ENCODE measurements at regions not wholly inside any gene's neighbourhood (a gene's known extent, or its start where the extent isn't known, plus 50 kb on each side); places are given as distances from the start of the nearest gene placed in this dataset.

DNA sequence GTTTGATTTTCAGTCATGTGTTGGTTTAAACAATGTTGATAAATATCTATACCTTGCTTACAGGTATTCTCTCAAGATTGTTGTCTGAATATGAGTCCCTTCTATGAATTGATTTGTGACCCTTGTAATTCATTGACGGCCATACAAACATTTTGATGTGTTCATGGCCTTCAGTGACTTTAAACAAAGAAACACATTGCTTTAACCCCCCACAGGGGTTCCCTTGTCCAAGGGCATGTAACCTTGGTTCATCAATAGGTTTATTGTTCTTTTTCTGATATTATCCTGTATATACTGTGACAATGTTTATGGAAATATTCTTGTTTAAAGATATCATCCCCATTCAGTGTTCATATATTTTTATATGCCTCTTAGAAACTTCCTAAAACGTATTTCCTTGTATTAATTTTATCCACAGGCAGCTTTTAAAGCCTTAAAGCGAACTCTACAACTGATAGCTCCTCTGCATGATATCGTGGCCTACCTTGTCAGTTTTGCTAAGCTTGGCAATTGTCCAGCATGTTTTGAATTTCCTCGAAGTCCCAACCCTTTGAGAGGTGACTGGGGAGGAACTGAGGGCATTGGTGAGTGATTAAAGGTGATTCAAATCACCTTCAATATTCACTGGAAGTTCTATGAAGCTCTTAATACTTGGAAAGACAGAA, 87.0 kb downstream of the CD164 start:
- intact Hi-C loops (cut with micrococcal nuclease): loop anchor here (5.0 kb wide), 3 partner anchors 42 to 108 kb away; no protein-coding TSS in a partner anchor
- H4K20me1 ChIP-seq (ENCODE audit: low read length): no peaks in the 10 kb centered on the region
- H3K9me3 ChIP-seq (ENCODE audit: low read length): no peaks in the 10 kb centered on the region
- CTCF ChIA-PET: no interaction called here
- peaks cover 39% of the 10 kb centered on the region for H3K4me1 ChIP-seq (ENCODE audit: insufficient read depth, low read length)
- H3K4me3 ChIP-seq (ENCODE audit: low read length): no peak overlapping the region
- no peak overlapping the region for H3K4me2 ChIP-seq (ENCODE audit: low read length)
- DNase-seq (no peak), ATAC-seq (no peak)
- H2AFZ ChIP-seq (ENCODE audit: low read length): no peak overlapping the region
- H3F3A ChIP-seq (ENCODE audit: low read length, unreplicated experiment): no peaks in the 10 kb centered on the region
- H3K27me3 ChIP-seq (ENCODE audit: low read length): no peaks in the 10 kb centered on the region
- no peak overlapping the region for H3K27ac ChIP-seq (ENCODE audit: low read length)
- H3K9me2 ChIP-seq (replicated peaks; ENCODE audit: low read length): no peaks in the 10 kb centered on the region
- POLR2A ChIA-PET (ENCODE audit: unreplicated experiment): interaction anchor here (0.5 kb wide), 1 partner anchor 735 kb away, joined by 3 read pairs; the partner anchor contains the start of gene FOXO3
- no peak overlapping the region for H3K9ac ChIP-seq (ENCODE audit: low read length)
- no TSS peak for BruUV-seq (replicated peaks)
- H3K79me2 ChIP-seq (ENCODE audit: low read length): no peaks in the 10 kb centered on the region
- TF ChIP-seq, protein P1, sequence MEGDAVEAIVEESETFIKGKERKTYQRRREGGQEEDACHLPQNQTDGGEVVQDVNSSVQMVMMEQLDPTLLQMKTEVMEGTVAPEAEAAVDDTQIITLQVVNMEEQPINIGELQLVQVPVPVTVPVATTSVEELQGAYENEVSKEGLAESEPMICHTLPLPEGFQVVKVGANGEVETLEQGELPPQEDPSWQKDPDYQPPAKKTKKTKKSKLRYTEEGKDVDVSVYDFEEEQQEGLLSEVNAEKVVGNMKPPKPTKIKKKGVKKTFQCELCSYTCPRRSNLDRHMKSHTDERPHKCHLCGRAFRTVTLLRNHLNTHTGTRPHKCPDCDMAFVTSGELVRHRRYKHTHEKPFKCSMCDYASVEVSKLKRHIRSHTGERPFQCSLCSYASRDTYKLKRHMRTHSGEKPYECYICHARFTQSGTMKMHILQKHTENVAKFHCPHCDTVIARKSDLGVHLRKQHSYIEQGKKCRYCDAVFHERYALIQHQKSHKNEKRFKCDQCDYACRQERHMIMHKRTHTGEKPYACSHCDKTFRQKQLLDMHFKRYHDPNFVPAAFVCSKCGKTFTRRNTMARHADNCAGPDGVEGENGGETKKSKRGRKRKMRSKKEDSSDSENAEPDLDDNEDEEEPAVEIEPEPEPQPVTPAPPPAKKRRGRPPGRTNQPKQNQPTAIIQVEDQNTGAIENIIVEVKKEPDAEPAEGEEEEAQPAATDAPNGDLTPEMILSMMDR (conservative IDR thresholded peaks at IDR 0.05; ENCODE audit: low read depth, low read length): no peak
- no peak for TF ChIP-seq EZH2phosphoT487 (IDR thresholded peaks at IDR 0.05; ENCODE audit: borderline replicate concordance, low read length)
- TF ChIP-seq EZH2 (IDR thresholded peaks at IDR 0.05; ENCODE audit: low read length, unreplicated experiment): no peak
- no peaks in the 10 kb centered on the region for H3K36me3 ChIP-seq (ENCODE audit: low read depth, low read length)

DNA sequence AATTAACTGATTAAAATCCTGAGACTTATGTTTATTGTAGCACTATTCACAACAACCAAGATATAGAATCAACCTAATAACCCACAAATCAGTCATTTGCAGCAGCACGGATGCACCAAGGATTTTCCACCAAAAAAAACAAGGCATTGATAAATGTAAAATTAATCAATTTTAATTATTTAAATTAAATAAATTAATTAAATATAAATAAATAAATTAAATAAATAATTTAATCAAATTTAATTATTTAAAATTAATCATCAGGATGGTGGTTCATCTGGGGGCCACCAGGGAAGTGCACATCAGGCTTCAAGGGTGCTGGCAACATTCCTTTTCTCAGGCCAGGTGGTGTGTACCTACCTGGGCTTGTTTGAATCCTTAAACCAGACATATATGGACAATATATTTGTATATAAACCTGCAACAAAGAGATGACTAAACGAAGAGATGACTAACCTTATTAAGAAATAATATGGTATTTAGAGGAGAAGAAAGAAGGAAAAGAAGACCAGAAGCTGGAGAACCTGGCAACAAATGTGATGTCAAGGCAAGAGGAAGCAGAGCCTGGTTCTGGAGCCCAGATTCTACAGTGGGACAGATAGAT, 89.2 kb downstream of the CD164 start:
- H3K9me2 ChIP-seq (replicated peaks; ENCODE audit: low read length): no peaks in the 10 kb centered on the region
- no peaks in the 10 kb centered on the region for H3K9me3 ChIP-seq (ENCODE audit: low read length)
- peak; percentile 60 for DNase-seq
- BruUV-seq (replicated peaks): no TSS peak
- H3K4me3 ChIP-seq (ENCODE audit: low read length): no peak overlapping the region
- no peaks in the 10 kb centered on the region for H3K79me2 ChIP-seq (ENCODE audit: low read length)
- H3K4me2 ChIP-seq (ENCODE audit: low read length): peak overlapping the region; percentile 61
- H3K9ac ChIP-seq (ENCODE audit: low read length): peak overlapping the region; percentile 60
- no peaks in the 10 kb centered on the region for H3F3A ChIP-seq (ENCODE audit: low read length, unreplicated experiment)
- intact Hi-C loops (cut with micrococcal nuclease): no loop called here
- no peaks in the 10 kb centered on the region for H4K20me1 ChIP-seq (ENCODE audit: low read length)
- ChIA-PET POLR2A (ENCODE audit: unreplicated experiment) (interaction anchor here (0.6 kb wide), 1 partner anchor 472 kb away, joined by 3 read pairs; no protein-coding TSS in a partner anchor), CTCF (no interaction called here)
- H3K27ac ChIP-seq (ENCODE audit: low read length): peak overlapping the region; percentile 89
- H3K4me1 ChIP-seq (ENCODE audit: insufficient read depth, low read length): peaks cover 39% of the 10 kb centered on the region
- ATAC-seq: peak; percentile 26
- no peaks in the 10 kb centered on the region for H3K36me3 ChIP-seq (ENCODE audit: low read depth, low read length)
- no peaks in the 10 kb centered on the region for H3K27me3 ChIP-seq (ENCODE audit: low read length)
- no peak overlapping the region for H2AFZ ChIP-seq (ENCODE audit: low read length)
- TF ChIP-seq, protein P1 (conservative IDR thresholded peaks at IDR 0.05; ENCODE audit: low read depth, low read length): no peak
- no peak for TF ChIP-seq EZH2phosphoT487 (IDR thresholded peaks at IDR 0.05; ENCODE audit: borderline replicate concordance, low read length)
- TF ChIP-seq EZH2 (IDR thresholded peaks at IDR 0.05; ENCODE audit: low read length, unreplicated experiment): no peak

DNA sequence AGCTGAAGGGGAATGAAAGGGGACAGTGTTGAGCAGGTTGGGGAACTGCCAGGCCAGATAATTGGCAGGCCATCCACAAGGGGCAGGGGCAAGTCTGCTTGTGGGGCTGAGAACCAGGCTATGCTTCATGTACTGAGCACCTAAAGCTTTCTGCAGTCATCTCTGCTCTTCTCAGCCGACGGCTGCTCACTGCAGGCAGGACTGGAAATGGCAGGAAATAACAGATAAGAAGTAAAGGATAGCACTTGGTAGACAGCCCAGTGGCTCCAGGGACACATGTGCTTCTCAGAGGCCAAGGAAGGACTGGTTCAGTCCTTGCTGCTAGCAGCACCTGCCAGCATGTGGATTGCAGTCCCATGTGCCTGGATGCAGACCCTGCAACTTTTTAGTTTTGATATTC, 89.8 kb downstream of the CD164 start:
- H3K4me2 ChIP-seq (ENCODE audit: low read length): no peak overlapping the region
- H4K20me1 ChIP-seq (ENCODE audit: low read length): no peaks in the 10 kb centered on the region
- TF ChIP-seq EZH2phosphoT487 (IDR thresholded peaks at IDR 0.05; ENCODE audit: borderline replicate concordance, low read length) (no peak), EZH2 (IDR thresholded peaks at IDR 0.05; ENCODE audit: low read length, unreplicated experiment) (no peak)
- TF ChIP-seq, protein P1 (conservative IDR thresholded peaks at IDR 0.05; ENCODE audit: low read depth, low read length): no peak
- no TSS peak for BruUV-seq (replicated peaks)
- H2AFZ ChIP-seq (ENCODE audit: low read length): no peak overlapping the region
- no peaks in the 10 kb centered on the region for H3K36me3 ChIP-seq (ENCODE audit: low read depth, low read length)
- no peaks in the 10 kb centered on the region for H3K9me2 ChIP-seq (replicated peaks; ENCODE audit: low read length)
- intact Hi-C loops (cut with micrococcal nuclease): no loop called here
- peaks cover 39% of the 10 kb centered on the region for H3K4me1 ChIP-seq (ENCODE audit: insufficient read depth, low read length)
- ChIA-PET POLR2A (ENCODE audit: unreplicated experiment) (no interaction called here), CTCF (no interaction called here)
- H3K9ac ChIP-seq (ENCODE audit: low read length): peak overlapping the region; percentile 37; the same call in 1 of the 2 replicates
- H3K27me3 ChIP-seq (ENCODE audit: low read length): no peaks in the 10 kb centered on the region
- peak overlapping the region; percentile 75 for H3K27ac ChIP-seq (ENCODE audit: low read length)
- ATAC-seq (no peak), DNase-seq (no peak)
- no peaks in the 10 kb centered on the region for H3K79me2 ChIP-seq (ENCODE audit: low read length)
- no peaks in the 10 kb centered on the region for H3K9me3 ChIP-seq (ENCODE audit: low read length)
- no peaks in the 10 kb centered on the region for H3F3A ChIP-seq (ENCODE audit: low read length, unreplicated experiment)
- H3K4me3 ChIP-seq (ENCODE audit: low read length): no peak overlapping the region
